ENCODE measurements at regions not wholly inside any gene's neighbourhood (a gene's known extent, or its start where the extent isn't known, plus 50 kb on each side); places are given as distances from the start of the nearest gene placed in this dataset.

GRCh38 chr6:20263059-20263458 is 50.8 kb upstream of the MBOAT1 start:
- BruUV-seq (replicated peaks) = no TSS peak
- H3K9me3 ChIP-seq (ENCODE audit: low read depth, low read length, poor library complexity, severe bottlenecking) = peaks cover 13% of the 10 kb centered on the region
- POLR2A ChIA-PET (ENCODE audit: low non-redundant PET) = no interaction called here
- H3K36me3 ChIP-seq (ENCODE audit: insufficient read depth, low read length, poor library complexity, severe bottlenecking) = no peaks in the 10 kb centered on the region
- intact Hi-C loops (cut with micrococcal nuclease; ENCODE audit: unreplicated experiment) = no loop called here
- no peak overlapping the region for H3K27ac ChIP-seq (ENCODE audit: low read depth, low read length, poor library complexity, severe bottlenecking)
- no peak for DNase-seq (ENCODE audit: low spot score)
- TF ChIP-seq, protein P1, sequence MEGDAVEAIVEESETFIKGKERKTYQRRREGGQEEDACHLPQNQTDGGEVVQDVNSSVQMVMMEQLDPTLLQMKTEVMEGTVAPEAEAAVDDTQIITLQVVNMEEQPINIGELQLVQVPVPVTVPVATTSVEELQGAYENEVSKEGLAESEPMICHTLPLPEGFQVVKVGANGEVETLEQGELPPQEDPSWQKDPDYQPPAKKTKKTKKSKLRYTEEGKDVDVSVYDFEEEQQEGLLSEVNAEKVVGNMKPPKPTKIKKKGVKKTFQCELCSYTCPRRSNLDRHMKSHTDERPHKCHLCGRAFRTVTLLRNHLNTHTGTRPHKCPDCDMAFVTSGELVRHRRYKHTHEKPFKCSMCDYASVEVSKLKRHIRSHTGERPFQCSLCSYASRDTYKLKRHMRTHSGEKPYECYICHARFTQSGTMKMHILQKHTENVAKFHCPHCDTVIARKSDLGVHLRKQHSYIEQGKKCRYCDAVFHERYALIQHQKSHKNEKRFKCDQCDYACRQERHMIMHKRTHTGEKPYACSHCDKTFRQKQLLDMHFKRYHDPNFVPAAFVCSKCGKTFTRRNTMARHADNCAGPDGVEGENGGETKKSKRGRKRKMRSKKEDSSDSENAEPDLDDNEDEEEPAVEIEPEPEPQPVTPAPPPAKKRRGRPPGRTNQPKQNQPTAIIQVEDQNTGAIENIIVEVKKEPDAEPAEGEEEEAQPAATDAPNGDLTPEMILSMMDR (conservative IDR thresholded peaks at IDR 0.05; ENCODE audit: low read depth, low read length) = no peak
- TF ChIP-seq EZH2 (IDR thresholded peaks at IDR 0.05; ENCODE audit: borderline replicate concordance, low read depth, low read length, poor library complexity, severe bottlenecking) = no peak
- no peaks in the 10 kb centered on the region for H3K27me3 ChIP-seq (replicated peaks; ENCODE audit: insufficient read depth, low read depth, low read length, poor library complexity)
- H3K4me1 ChIP-seq (ENCODE audit: insufficient read depth, low read length, poor library complexity, severe bottlenecking) = no peaks in the 10 kb centered on the region
- no peak overlapping the region for H3K4me3 ChIP-seq (ENCODE audit: low read depth, low read length, poor library complexity, severe bottlenecking)
- CTCF ChIA-PET = no interaction called here

GRCh38 chr6:20265842-20266241 is 53.6 kb upstream of the MBOAT1 start:
- Histone ChIP-seq H3K27me3 (replicated peaks; ENCODE audit: insufficient read depth, low read depth, low read length, poor library complexity) (no peaks in the 10 kb centered on the region), H3K4me1 (ENCODE audit: insufficient read depth, low read length, poor library complexity, severe bottlenecking) (no peaks in the 10 kb centered on the region), H3K27ac (ENCODE audit: low read depth, low read length, poor library complexity, severe bottlenecking) (no peak overlapping the region), H3K9me3 (ENCODE audit: low read depth, low read length, poor library complexity, severe bottlenecking) (peaks cover 13% of the 10 kb centered on the region), H3K36me3 (ENCODE audit: insufficient read depth, low read length, poor library complexity, severe bottlenecking) (no peaks in the 10 kb centered on the region), H3K4me3 (ENCODE audit: low read depth, low read length, poor library complexity, severe bottlenecking) (no peak overlapping the region)
- intact Hi-C loops (cut with micrococcal nuclease; ENCODE audit: unreplicated experiment) = no loop called here
- ChIA-PET POLR2A (ENCODE audit: low non-redundant PET) (no interaction called here), CTCF (no interaction called here)
- BruUV-seq (replicated peaks) = no TSS peak
- TF ChIP-seq, protein P1 (conservative IDR thresholded peaks at IDR 0.05; ENCODE audit: low read depth, low read length) = no peak
- TF ChIP-seq EZH2 (IDR thresholded peaks at IDR 0.05; ENCODE audit: borderline replicate concordance, low read depth, low read length, poor library complexity, severe bottlenecking) = no peak
- no peak for DNase-seq (ENCODE audit: low spot score)

- peaks cover 13% of the 10 kb centered on the region for H3K9me3 ChIP-seq (ENCODE audit: low read depth, low read length, poor library complexity, severe bottlenecking)
- no peak for DNase-seq (ENCODE audit: low spot score)
- no peaks in the 10 kb centered on the region for H3K27me3 ChIP-seq (replicated peaks; ENCODE audit: insufficient read depth, low read depth, low read length, poor library complexity)
- no peak for TF ChIP-seq EZH2 (IDR thresholded peaks at IDR 0.05; ENCODE audit: borderline replicate concordance, low read depth, low read length, poor library complexity, severe bottlenecking)
- TF ChIP-seq, protein P1 (conservative IDR thresholded peaks at IDR 0.05; ENCODE audit: low read depth, low read length) = no peak
- no peaks in the 10 kb centered on the region for H3K4me1 ChIP-seq (ENCODE audit: insufficient read depth, low read length, poor library complexity, severe bottlenecking)
- no TSS peak for BruUV-seq (replicated peaks)
- intact Hi-C loops (cut with micrococcal nuclease; ENCODE audit: unreplicated experiment) = no loop called here
- ChIA-PET POLR2A (ENCODE audit: low non-redundant PET) (no interaction called here), CTCF (no interaction called here)
- H3K4me3 ChIP-seq (ENCODE audit: low read depth, low read length, poor library complexity, severe bottlenecking) = no peak overlapping the region
- no peaks in the 10 kb centered on the region for H3K36me3 ChIP-seq (ENCODE audit: insufficient read depth, low read length, poor library complexity, severe bottlenecking)
- H3K27ac ChIP-seq (ENCODE audit: low read depth, low read length, poor library complexity, severe bottlenecking) = no peak overlapping the region
These were observed 54.8 kb upstream of the MBOAT1 start for GRCh38 chr6:20266851-20267608.
